Inflammatory macrophage (primary cell): ENCODE measurements at regions not wholly inside any gene's neighbourhood (a gene's known extent, or its start where the extent isn't known, plus 50 kb on each side); places are given as distances from the start of the nearest gene placed in this dataset.
"Not testable (repeated sequence)": the region's sequence is repeated elsewhere in the genome, so short reads cannot be mapped to it uniquely, and the experiment has no call there.

Experiments used
- DNase-seq, 2 donors: peaks; one replicate each; pipeline ENCODE4 v3.0.0-alpha.2; 2020 to 2022

DNA sequence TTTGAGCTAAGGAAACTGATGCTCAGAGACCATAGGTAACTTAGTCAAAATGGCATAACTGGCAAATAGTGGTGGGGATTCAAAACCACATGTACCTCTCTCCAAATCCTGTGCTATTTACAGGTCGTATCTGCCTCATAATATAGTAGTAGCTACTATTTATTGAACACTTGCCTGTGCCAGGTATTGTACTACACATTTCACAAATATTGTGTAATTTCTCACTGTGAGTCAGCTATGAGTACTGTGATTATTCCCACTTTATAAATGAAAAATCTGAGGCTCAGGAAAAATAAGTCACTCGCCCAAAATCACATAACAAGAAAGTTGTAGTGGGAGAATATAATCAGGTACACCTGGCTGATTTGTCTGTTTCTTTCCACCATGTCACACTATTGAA is 199.8 kb upstream of the FAT3 start:
- DNase-seq, result no peak

DNA sequence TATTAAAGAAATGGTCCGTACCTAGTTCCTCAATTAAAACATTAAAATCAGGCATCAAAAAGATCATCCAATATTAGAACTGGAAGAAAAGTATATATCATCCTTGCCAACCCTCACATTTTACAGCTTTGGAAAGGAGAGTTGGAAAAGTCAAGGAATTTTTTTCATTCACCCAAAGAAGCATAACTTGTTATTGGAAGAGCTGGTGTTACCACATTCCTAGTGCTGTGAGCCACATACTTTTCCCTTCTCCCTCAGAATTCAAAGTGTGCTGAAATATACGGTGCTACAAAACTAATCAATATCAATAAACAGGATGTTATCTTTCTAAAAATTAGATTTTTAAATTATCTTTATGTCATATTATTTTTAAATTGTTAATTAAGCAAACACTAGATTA is 202.1 kb upstream of the FAT3 start:
- DNase-seq, result no peak

DNA sequence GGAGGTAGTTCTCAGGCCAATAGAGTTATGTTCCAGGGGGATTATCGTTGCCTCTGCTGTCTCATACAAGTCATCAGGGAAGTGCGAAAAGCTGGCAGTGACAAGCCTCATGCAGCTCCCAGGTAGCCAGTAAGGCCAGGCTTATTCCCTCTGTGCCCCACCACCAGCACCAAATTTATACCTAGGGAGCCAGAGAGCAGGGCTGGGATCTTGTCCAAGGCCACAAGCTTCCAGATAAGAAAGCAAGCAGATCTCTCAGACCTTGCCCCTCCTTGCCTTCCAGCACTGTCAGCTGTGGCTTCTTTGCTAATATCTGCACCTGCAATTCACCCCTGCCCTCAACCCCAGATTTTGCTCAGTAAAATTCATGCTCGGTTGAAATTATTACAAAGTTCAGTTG is 206.3 kb upstream of the FAT3 start:
- no peak for DNase-seq

DNA sequence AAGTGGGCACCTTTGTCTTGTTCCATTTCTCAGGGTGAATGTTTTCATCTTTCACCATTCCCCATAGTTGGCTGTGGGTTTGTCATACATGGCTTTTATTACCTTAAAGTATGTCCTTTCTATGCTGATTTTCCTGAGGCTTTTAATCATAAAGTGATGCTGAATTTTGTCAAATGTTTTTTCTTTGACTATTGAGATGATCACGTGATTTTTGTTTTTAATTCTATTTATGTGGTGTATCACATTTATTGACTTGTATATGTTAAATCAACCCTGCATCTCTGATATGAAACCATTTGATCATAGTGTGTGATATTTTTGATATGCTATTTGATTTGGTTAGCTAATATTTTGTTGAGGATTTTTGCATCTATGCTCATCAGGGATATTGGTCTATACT is 216.4 kb upstream of the FAT3 start:
- DNase-seq, result no peak

DNA sequence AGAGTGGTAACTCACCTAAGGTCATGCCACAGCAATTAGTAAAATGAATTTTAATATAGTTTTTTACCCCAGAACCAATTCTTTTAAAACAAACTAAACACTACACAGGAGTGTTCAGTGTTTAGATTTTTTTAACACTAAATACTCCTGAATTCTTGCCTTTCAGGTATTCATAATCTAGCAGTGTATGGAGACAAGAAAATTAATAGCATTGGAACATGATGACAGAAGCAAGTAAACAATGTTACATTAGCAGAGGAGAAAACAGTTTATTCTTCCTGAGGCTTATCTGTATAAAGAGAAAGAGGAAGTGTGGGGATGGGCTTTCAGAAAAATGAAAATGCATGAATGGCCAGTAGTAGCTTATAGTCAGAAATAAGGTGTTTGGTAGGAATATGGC is 222.1 kb upstream of the FAT3 start:
- no peak for DNase-seq

DNA sequence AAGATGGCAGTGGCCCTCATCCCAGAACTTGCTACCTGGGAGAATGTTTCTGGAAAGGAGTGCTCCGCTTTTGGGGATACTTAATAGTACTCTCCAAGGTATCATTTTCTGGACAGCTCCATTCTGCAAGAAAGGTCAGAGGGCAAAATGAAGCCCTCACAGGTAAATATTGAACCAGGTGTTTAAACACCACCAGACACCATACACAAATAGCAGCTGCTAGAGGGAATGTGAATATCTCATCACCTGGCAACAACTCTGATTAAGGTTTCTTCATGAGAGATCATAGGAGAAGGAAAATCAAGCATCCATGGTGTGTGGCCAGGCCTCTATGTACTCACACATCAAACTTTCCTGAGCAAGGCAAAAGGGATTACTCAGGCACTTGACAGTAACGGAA is 226.1 kb upstream of the FAT3 start:
- no peak for DNase-seq

DNA sequence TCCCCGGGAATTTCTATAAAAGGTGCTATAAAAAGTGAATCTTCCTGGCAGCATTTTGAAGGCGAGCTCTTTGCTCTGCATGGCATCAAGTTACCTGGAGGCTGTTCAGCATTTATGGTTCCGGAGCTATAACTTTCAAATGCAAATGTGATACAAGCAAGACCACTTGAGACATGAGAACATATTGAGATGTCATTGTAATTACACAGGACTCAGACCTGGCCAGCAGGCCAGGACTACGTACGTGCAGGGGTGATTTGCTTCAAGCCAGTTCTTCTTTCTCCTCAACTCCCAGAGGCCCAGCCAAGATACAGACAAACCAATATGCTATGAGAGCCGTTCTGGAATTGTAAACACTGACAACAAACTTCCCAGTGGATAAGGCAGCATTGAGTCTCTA is 227.4 kb upstream of the FAT3 start:
- no peak for DNase-seq

DNA sequence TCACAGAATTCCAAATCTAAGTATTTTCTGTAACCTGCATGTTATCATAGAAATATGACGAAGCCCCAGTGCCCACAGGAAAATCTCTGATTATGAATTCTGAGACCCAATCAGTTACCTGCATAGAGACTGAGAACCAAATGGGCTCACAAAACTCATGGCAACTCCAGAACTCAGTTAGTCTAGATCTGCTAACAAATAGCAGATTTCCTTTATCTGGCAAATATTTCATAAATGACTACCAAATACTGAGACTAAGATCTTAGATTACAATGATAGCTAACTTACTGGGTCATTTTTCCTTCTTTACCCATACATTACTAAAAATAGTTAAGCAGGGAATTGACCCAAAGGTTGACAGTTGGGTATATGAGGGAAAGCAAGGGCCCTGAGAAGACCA is 228.1 kb upstream of the FAT3 start:
- DNase-seq, result no peak

DNA sequence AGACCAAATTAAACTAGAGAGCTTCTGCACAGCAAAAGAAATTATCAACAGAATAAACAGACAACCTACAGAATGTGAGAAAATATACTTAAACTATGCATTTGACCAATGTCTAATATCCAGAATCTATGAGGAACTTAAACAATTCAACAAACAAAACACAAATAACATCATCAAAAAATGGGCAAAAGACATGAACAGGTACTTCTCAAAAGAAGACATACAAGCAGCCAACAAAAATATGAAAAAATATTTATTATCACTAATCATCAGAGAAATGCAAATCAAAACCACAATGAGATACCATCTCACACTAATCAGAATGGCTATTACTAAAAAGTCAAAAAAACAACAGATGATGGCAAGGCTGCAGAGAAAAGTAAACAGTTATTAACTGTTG is 236.2 kb upstream of the FAT3 start:
- DNase-seq, result not testable (repeated sequence)

DNA sequence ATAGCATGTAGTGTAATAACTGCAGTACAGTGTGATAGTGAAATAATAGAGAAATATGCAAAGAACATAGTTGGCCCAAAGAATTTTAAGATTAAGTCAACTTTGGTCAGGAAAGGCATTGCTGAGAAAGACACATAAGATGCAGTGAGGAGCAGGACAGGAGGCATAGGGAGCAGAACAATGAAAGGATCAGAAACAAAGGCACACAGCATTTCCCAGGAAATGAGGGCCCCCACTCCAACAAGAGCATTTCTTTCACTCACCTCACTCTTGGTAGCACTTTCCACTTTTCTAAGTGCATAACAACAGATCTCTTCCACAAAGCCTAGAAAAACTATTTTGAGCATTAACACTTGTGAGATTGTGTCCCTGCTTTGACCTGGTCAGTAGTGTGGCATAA is 238.4 kb upstream of the FAT3 start:
- DNase-seq, result no peak

DNA sequence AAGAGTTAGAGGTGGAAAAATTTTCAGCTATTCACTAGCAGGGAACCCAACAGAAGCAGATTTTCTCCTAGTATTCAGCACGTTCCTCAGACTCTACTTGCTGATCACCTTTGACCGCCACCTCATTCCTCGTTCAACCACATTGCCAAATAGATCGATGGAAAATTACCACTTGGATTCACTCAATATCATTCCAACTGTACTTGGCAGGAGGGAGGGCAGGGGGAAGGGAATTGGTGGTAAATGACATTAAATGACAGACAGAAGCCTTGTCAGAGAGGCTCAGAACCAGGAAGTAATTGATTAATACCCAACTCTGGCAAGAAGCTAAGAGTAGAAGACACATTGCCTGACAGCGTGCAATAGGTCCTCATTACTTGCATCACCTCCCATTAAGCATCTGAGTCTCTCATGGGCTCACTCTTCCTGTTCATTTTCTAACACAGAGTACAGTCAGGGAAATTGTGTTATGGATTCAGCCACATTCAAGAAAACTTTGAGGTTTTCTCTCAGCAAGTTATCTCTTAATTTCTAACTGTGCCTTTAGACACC is 240.5 kb upstream of the FAT3 start:
- DNase-seq, result no peak

DNA sequence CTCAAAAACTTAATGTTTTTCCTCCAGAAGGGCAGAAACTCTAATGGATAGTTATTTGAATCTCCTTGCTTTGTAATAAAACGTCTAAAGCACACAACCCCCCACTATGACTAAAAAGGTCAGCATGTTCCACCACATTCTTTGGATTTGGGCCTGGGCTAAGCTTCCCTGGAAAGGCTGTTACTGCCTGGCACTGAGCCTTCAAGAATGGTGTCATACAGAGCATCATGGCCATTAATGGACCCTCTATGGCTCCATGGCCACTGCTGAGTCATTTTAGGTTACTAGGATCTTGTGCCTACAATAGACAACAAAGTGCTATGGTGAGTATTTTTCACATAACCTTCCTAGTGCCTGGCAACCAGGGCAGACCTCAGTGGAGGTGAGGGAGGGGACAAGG is 242.6 kb upstream of the FAT3 start:
- DNase-seq, result no peak

DNA sequence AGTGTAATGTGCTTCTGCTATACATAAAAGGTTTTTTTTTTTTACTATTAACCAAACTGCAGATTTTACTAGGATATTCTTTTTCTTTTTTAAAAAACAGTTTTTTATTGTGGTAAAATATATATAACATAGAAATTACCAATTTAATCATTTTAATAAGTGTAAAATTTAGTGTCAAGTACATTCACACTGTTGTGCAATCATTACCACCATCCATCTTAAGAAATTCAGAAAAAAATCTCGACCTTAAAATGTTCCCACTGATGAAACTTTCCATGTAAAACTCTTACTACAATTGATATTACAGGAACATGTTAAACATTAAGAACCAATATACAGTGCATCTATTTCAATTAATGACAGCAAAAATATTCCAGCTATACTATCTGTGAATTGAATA is 244.8 kb upstream of the FAT3 start:
- no peak for DNase-seq

DNA sequence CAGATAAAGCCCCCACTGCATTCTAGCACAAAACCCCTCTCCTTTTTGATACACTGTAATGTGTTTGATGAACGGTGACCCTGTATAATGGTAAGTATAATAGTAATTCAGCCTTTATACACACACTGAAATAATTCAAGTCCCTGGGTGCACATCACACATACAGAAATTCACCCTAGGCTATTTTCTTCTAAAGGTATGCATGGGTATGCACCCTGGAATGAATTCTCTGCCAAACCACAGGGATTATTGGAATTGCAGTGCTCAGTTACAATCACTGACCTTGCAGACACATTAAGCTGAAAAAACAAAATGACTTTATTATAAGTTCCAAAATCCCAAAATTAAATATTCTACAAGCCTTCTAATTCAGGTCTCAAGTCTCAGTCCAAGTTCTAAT is 245.9 kb upstream of the FAT3 start:
- DNase-seq, result no peak

DNA sequence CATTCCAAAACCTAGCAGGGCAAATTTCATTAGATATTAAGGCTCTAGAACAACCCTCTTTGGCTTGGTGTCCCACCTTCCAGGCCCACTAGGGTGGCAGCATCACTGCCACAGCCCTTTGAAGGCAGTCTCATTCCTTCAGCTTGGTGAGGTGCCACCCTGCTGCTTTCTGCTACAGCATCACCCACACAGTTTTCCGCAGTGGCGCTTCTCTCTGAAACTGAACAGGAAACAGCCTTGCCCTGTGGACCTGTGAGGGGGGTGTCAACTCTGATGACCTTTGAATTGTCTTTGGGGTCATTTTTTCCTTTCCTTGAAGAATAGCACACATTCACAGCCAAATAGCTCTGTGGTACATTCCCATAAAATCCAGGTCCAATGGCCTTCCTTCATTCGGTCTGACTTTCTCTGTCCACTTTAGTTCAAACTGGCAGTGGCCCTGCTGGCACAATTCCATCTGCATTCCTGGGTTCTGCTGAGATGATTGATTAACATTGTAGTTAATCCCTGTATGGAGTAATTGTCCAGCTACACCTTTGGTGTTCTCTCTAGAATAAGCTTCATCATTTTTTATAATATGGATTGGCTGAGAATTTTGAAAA is 251.9 kb upstream of the FAT3 start:
- DNase-seq, result no peak

DNA sequence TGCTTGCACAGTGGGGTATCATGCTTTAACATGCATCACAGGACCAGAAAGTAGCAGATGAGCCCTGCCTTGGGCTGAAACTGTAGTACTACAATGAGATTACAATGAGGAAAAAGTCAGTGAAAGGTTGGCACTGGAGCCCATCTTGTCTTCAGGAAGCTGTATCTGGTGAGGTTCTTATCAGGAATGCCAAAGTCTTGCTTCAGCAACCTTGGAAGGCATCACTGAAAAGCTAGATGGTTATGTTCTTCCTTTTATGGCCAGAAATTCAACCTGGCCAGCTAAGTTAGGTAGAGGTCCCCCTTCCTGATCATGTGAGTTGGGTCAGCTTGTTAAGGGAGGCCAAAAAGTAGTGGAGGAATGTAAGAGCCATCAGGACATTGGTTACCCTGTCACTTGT is 254.0 kb upstream of the FAT3 start:
- DNase-seq, result no peak

DNA sequence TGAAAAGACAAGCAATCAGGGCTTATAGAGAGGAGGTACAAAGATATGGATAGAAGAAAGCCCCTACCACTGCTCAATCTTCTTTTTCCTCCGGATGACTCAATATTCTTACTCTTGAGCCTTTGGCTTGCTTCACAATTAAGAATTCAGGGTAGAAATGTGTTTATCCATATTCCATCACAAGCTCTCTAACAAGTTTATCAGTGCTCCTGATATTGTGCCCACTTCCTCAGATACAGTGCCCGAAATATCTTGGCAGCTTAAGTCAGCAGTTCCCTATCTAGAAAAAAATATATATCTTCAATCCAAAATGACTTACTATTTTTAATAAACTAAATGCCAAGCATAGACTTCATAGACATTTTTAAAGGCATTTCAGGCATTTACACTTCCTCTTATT is 255.1 kb upstream of the FAT3 start:
- no peak for DNase-seq

DNA sequence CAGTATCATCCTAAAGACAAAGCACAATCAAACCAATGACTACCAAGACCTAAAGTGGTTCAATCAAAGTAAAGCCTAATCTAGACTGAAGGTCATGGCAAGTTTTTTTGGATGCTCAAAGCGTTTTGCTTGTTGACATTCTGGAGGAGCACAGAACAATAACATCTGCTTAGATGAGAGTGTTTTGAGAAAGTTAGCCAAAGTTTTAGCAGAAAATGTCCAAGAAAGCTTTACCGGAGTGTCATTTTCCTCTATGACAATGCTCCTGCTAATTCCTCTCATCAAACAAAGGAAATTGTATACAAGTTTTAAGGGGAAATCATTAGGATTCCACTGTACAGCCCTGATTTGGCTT is 256.9 kb upstream of the FAT3 start:
- DNase-seq, result no peak

DNA sequence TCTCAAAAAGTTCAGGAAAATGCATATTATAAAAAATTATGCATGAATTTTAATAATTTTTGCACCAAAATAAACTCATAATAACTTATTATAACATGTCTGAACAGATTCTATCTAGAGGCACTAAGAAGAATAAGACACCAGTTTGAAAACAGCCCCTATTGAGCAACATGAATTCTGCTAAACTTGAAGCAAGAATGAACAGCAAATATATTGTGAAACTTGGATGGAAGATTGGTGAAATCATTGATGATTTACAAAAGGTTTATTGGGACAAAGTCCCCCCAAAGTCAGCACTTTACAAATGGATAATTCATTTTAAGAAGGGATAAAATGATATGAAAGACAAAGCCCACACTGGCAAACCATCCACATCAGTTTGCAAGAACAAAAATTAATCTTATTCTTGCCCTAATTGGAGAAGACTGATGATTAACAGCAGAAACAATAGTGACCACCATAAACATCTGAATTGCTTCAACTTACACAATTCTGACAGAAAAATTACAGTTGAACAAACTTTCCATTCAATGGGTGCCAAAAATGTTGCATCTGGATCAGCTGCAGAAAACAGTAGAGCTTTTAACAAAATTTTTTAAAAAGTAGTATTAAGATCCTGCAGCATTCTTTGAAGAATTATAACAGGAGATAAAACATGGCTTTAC is 257.5 kb upstream of the FAT3 start:
- no peak for DNase-seq

DNA sequence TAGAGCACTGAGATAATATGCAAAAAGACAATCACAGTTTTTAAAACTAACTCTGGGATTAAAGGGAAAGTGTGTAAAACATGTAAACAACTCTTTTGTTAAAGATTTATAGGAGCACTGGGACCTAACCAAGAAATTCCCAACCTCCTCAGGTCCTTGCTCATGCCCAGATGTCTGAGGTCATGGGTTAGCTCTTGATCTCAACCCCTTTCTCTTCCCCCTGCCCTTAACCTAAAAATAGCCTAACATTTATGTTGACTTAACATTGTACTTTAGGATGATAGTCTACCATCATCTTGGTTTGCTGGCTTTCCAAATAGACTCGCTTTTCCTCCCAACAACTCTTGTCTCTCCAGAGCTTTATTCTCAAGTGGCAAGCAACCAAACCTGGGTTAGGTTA is 258.2 kb upstream of the FAT3 start:
- DNase-seq, result no peak

DNA sequence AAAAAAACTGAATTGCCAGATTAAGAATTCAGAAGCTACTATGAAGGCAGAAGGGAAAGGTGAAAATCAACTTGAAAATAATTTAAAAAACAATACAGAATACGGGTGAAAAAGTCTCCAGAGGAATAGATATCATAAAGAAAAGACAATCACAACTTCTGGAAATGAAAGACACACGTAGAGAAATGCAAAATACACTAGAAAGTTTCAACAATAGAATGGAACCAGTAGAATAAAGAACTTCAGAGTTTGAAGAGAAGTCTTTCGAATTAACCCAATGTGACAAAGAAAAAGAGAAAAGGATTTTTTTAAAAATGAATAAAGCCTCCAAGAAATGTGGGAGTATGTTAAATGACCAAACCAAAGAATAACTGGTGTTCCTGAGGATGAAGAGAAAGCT is 263.8 kb upstream of the FAT3 start:
- DNase-seq, result no peak

DNA sequence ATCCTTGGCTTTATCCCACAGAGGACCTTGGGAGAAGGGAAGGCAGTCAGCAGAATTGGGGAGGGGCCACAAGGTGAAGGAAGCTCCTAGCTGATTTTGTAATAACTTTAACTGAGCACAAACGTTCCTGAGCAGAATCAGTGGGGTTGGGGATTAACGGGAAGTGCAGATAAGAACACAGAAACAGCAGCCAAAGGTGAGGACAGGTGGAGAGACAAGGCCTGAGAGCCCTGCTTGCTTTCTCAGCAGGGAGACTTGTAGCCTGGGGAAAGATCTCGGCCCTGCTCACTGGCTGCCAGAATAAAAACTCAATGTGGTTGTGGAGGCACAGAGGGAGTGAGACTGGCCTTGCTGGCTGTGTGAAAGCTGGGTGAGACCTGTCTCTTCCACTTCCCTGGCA is 265.2 kb upstream of the FAT3 start:
- no peak for DNase-seq

DNA sequence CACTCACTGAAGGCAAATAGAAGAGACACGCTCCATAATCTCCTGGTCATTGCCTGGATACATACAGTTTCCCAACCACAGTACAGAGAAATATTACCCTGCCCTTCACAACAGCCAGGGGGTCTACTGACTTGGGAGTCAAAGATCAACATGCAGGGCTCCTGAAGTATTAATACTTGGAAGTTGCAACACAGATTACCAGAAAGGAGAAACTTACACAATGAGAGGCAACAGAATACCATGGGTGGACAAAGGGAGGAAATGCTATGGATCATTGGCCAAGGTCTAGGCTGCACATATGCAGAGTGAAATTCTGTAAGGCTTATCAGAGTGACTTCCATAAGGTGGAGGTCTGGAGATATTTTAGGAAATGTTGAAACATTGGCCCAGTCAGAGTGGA is 267.9 kb upstream of the FAT3 start:
- no peak for DNase-seq

DNA sequence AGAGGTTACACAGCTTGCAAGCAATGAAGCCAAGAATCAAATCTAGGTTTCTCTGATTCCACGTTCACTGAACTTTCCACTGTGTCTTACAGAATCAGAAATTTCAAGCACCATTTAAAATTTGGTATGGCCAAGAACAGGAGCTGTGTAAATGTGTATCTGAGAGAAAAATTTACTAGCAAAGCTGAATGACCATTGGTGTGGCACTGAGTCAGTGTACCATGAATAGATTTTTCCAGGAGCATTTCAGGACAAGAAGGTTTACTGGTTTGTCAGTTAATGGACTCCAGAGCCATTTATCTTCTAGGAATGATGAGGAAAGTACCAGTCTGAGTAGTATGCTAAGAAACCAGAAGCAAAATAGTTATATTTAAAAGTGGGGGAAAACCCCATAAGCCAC is 269.4 kb upstream of the FAT3 start:
- DNase-seq, result no peak

DNA sequence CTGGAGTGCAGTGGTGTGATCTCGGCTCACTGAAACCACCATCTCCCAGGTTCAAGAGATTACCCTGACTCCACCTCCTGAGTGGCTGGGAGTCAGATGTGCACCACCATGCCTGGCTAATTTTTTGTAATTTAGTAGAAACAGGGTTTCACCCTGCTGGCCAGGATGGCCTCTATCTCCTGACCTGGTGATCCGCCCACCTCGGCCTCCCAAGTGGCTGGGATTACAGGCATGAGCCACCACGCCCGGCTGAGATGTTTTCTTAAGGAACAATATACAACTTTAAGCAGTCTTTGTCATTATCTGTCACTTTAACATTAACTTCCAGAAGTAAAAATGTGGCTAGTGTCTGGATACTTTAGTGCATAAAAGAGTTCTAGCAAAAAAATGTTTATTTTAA is 272.6 kb upstream of the FAT3 start:
- DNase-seq, result no peak
